ENCODE measurements at regions not wholly inside any gene's neighbourhood (a gene's known extent, or its start where the extent isn't known, plus 50 kb on each side); places are given as distances from the start of the nearest gene placed in this dataset.

- TF ChIP-seq ZBTB46 (CRISPR knock-in tag; IDR thresholded peaks at IDR 0.05; ENCODE audit: borderline replicate concordance), result no peak
- peak; percentile 96; the same call in 1 of the 2 replicates for TF ChIP-seq ZFP1 (CRISPR knock-in tag; IDR thresholded peaks at IDR 0.05)
- no peak for TF ChIP-seq FOXM1 (CRISPR knock-in tag; IDR thresholded peaks at IDR 0.05)
- TF ChIP-seq ZNF781 (CRISPR knock-in tag; IDR thresholded peaks at IDR 0.05; ENCODE audit: borderline replicate concordance, not compliant biosample characterization), result no peak
- TF ChIP-seq NFIB (CRISPR knock-in tag; IDR thresholded peaks at IDR 0.05; ENCODE audit: borderline replicate concordance), result no peak
- TF ChIP-seq ZNF512 (CRISPR knock-in tag; IDR thresholded peaks at IDR 0.05), result no peak
- peak; percentile 46; the same call in 1 of the 2 replicates for TF ChIP-seq ZSCAN29 (CRISPR knock-in tag; conservative IDR thresholded peaks at IDR 0.05)
- peak; percentile 92 for TF ChIP-seq ZNF12 (CRISPR knock-in tag; IDR thresholded peaks at IDR 0.05)
- no peak for TF ChIP-seq ATF7-NPFF (CRISPR knock-in tag; IDR thresholded peaks at IDR 0.05; ENCODE audit: low read depth)
- TF ChIP-seq PCBP1 (IDR thresholded peaks at IDR 0.05; ENCODE audit: borderline replicate concordance, low read depth, low read length), result no peak
- TF ChIP-seq ZBTB7A (CRISPR knock-in tag; IDR thresholded peaks at IDR 0.05), result peak; percentile 55; the same call in 1 of the 2 replicates
- TF ChIP-seq TBP (CRISPR knock-in tag; IDR thresholded peaks at IDR 0.05), result 0 out of 2 replicates have a peak, but pooled peaks have one; percentile 32
- TF ChIP-seq ZNF251 (CRISPR knock-in tag; IDR thresholded peaks at IDR 0.05), result no peak
- TF ChIP-seq ZNF710 (CRISPR knock-in tag; IDR thresholded peaks at IDR 0.05; ENCODE audit: borderline replicate concordance), result peak; percentile 98
- no peak for TF ChIP-seq KMT2A (CRISPR knock-in tag; IDR thresholded peaks at IDR 0.05)
- TF ChIP-seq MYC (CRISPR knock-in tag; IDR thresholded peaks at IDR 0.05; ENCODE audit: borderline replicate concordance), result no peak
- no peak for TF ChIP-seq SKI (IDR thresholded peaks at IDR 0.05; ENCODE audit: partially characterized antibody)
These were observed 371.5 kb downstream of the SEC14L1 start (continued) for GRCh38 chr17:77512062-77512946.

Data from HepG2 (cell line).